ENCODE measurements at regions not wholly inside any gene's neighbourhood (a gene's known extent, or its start where the extent isn't known, plus 50 kb on each side); places are given as distances from the start of the nearest gene placed in this dataset.

- no peak overlapping the region for H3K4me3 ChIP-seq (ENCODE audit: low read depth, low read length)
- no peak for DNase-seq (ENCODE audit: low read depth)
- TF ChIP-seq CTCF (IDR thresholded peaks at IDR 0.05; ENCODE audit: control insufficient read depth, extremely low read depth, insufficient read depth): no peak
Measured at GRCh38 chr22:49553076-49553475, 274.6 kb downstream of the BRD1 start.

GRCh38 chr22:49551897-49552614 is 275.6 kb downstream of the BRD1 start:
- no peak for DNase-seq (ENCODE audit: low read depth)
- no peak overlapping the region for H3K4me3 ChIP-seq (ENCODE audit: low read depth, low read length)
- no peak for TF ChIP-seq CTCF (IDR thresholded peaks at IDR 0.05; ENCODE audit: control insufficient read depth, extremely low read depth, insufficient read depth)

GRCh38 chr22:49551446-49551845 is 276.2 kb downstream of the BRD1 start:
- no peak for DNase-seq (ENCODE audit: low read depth)
- TF ChIP-seq CTCF (IDR thresholded peaks at IDR 0.05; ENCODE audit: control insufficient read depth, extremely low read depth, insufficient read depth): no peak
- no peak overlapping the region for H3K4me3 ChIP-seq (ENCODE audit: low read depth, low read length)

GRCh38 chr22:49550766-49551362 is 276.8 kb downstream of the BRD1 start:
- no peak for TF ChIP-seq CTCF (IDR thresholded peaks at IDR 0.05; ENCODE audit: control insufficient read depth, extremely low read depth, insufficient read depth)
- no peak overlapping the region for H3K4me3 ChIP-seq (ENCODE audit: low read depth, low read length)
- DNase-seq (ENCODE audit: low read depth): no peak

- DNase-seq (ENCODE audit: low read depth): no peak
- TF ChIP-seq CTCF (IDR thresholded peaks at IDR 0.05; ENCODE audit: control insufficient read depth, extremely low read depth, insufficient read depth): no peak
- no peak overlapping the region for H3K4me3 ChIP-seq (ENCODE audit: low read depth, low read length)
Measured at GRCh38 chr22:49550141-49550430, 277.6 kb downstream of the BRD1 start.

- DNase-seq (ENCODE audit: low read depth): no peak
- H3K4me3 ChIP-seq (ENCODE audit: low read depth, low read length): no peak overlapping the region
- TF ChIP-seq CTCF (IDR thresholded peaks at IDR 0.05; ENCODE audit: control insufficient read depth, extremely low read depth, insufficient read depth): no peak
Measured at GRCh38 chr22:49549256-49550140, 278.2 kb downstream of the BRD1 start.
